ENCODE measurements at regions not wholly inside any gene's neighbourhood (a gene's known extent, or its start where the extent isn't known, plus 50 kb on each side); places are given as distances from the start of the nearest gene placed in this dataset.

DNA sequence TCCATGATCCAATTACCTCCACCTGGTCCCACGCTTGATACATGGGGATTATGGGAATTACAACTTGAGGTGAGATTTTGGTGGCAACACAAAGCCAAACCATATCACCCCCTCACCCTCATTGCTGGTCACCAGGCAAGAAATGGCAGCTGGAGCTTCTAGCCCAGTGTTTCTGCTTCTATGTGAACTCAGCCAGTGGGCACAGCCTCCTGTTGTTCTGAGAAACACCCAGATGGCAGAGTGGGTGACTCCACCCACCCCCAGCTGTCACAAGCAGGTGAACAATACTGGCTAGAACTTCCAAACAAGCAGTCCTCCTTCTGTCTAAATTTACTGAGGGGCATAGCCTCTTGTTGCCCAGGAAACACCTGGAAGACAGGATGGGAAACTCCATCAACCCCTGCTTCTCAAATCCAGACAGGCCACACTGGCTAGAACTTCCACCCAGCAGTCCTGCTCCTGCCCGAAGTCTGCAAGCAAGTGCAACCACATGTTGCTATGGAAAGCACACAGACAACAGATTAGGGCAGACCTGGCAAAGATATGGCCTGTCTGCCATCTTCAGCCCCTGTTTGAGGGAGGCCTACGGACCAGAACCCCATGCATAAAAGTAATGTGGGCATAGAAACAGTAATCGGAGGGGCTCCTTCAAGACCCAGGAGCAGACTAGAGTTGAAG lies 114.1 kb downstream of the DTWD1 start:
- no peak overlapping the region for H3K4me3 Mint-ChIP-seq
- no peak for DNase-seq
- H3K27me3 Mint-ChIP-seq = peaks cover 16% of the 10 kb centered on the region
- no peaks in the 10 kb centered on the region for H3K9me3 Mint-ChIP-seq
- H3K27ac Mint-ChIP-seq = peak overlapping the region in 1 of 2 donors; percentile 54
- ATAC-seq = no peak
- no peaks in the 10 kb centered on the region for H3K4me1 Mint-ChIP-seq

DNA sequence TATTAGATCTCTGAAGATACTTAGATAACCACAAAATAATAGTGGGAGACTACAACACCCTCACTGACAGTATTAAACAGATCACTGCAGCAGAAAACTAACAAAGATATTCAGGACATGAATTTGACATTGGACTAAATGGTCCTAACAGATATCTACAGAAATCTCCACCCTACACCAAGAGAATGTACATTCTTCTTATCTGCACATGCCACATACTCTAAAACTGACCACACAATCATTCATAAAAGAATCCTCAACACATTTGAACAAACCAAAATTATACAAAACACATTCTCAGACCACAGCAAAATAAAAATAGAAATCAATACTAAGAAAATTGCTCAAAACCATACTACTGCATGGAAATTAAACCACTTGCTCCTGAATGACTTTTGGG lies 116.3 kb downstream of the DTWD1 start:
- no peak for DNase-seq
- Mint-ChIP-seq H3K27me3 (peaks cover 16% of the 10 kb centered on the region), H3K9me3 (no peaks in the 10 kb centered on the region), H3K27ac (no peak overlapping the region), H3K4me1 (no peaks in the 10 kb centered on the region), H3K4me3 (no peak overlapping the region)
- no peak for ATAC-seq

DNA sequence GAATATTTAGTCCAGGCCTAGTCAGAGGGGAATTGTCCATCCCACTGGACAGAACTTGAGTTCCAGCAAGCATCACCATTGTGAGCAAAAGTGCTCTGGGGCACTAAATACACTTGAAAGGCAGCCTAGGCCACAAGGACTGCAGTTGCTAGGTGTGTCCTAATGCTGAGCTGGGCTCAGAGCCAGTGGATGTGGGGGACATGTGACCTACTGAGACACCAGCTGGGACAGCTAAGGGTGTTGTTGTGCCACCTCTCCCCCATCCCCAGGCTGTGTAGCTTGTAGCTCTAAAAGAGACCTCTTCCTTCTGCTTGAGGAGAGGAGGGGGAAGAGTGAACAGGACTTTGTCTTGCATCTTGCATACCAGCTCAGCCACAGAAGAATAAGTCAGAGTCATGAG lies 120.9 kb downstream of the DTWD1 start:
- Mint-ChIP-seq H3K27ac (no peak overlapping the region), H3K27me3 (peaks cover 15% of the 10 kb centered on the region), H3K4me1 (no peaks in the 10 kb centered on the region), H3K9me3 (no peaks in the 10 kb centered on the region), H3K4me3 (no peak overlapping the region)
- DNase-seq (no peak), ATAC-seq (no peak)

DNA sequence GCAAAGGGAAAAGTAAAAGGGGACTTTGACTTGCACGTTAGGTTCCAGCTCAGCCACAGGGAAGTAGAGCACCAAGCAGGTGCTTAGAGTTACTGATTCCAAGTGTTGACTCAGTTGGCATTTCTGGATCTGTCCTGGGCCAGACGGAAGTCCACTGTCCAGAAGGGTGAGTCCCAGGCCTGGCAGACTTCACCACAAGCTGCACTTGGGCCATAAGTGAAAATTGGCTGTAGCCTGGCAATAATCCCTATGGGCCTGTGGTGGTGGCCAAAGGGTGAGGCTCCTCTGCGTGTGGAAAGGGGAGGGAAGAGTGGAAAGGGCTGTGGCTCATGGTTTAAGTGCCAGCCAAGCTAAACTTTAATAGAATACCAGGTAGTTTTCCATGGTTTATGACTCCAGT lies 121.5 kb downstream of the DTWD1 start:
- Mint-ChIP-seq H3K9me3 (no peaks in the 10 kb centered on the region), H3K27ac (no peak overlapping the region), H3K4me3 (no peak overlapping the region), H3K27me3 (peaks cover 15% of the 10 kb centered on the region), H3K4me1 (no peaks in the 10 kb centered on the region)
- DNase-seq (no peak), ATAC-seq (no peak)

DNA sequence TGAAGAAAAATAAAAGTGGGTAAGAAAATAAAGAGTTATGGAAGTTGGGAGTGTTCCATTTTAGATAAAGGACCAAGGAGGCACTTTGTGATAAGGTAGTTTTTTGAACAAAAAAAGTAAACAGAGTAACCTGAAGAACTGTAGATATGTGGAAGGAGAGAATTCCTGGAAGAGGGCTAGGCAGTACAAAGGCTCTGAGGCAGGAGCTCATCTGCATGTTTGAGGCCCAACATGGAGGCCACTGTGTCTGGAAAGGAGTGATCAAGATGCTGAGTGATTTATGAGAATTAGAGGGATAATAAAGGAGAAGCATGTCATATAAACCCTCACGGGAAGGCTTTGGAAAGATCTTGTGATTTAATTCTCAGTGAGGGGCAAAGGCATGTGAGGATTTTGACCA lies 126.5 kb downstream of the DTWD1 start:
- H3K4me3 Mint-ChIP-seq = no peak overlapping the region
- no peaks in the 10 kb centered on the region for H3K4me1 Mint-ChIP-seq
- no peak overlapping the region for H3K27ac Mint-ChIP-seq
- peaks cover 18% of the 10 kb centered on the region for H3K27me3 Mint-ChIP-seq
- no peak for ATAC-seq
- H3K9me3 Mint-ChIP-seq = no peaks in the 10 kb centered on the region
- no peak for DNase-seq

DNA sequence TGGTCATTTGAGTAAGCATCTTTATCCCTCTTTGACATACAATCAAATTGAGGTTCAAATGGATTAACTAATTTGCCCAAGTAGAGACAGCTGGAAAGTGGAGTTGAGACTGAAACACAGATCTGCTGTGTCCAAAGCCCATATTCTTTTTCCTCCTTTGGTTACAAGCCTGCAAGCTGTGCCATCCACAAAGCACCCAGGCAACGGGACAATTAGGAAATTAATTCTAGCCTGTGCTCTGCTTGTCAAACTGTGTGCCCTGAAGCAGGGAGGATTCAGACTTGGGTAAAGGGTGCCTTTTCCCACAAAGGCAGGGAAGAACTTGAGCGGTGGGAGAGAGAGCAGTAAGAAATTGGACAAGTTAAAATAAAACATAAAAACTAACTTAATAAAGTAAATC lies 127.9 kb downstream of the DTWD1 start:
- no peak for ATAC-seq
- no peak for DNase-seq
- H3K27ac Mint-ChIP-seq = no peak overlapping the region
- H3K4me1 Mint-ChIP-seq = no peaks in the 10 kb centered on the region
- H3K27me3 Mint-ChIP-seq = peaks cover 20% of the 10 kb centered on the region
- no peaks in the 10 kb centered on the region for H3K9me3 Mint-ChIP-seq
- H3K4me3 Mint-ChIP-seq = no peak overlapping the region

DNA sequence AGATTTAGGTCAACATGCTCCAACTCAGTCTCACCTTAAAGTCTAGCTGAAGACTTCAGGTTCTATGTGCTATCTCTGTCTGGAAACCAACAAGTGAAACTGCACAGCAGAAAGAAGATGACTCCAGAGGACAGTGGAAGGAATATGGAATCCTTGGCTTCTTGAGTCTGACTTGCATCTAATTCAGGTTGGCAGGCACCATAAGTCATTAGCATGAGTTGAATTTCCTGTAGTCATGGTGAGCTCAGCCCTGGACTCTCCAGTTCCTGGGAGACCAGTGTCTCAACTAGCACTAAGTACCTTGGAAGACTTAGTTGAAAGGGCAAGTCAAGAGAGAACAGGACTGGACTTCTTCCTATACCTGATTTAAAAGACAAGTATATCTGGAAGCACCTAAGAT lies 129.7 kb downstream of the DTWD1 start:
- Mint-ChIP-seq H3K4me1 (no peaks in the 10 kb centered on the region), H3K9me3 (no peaks in the 10 kb centered on the region), H3K27ac (no peak overlapping the region), H3K4me3 (no peak overlapping the region), H3K27me3 (peaks cover 15% of the 10 kb centered on the region)
- ATAC-seq (no peak), DNase-seq (no peak)

DNA sequence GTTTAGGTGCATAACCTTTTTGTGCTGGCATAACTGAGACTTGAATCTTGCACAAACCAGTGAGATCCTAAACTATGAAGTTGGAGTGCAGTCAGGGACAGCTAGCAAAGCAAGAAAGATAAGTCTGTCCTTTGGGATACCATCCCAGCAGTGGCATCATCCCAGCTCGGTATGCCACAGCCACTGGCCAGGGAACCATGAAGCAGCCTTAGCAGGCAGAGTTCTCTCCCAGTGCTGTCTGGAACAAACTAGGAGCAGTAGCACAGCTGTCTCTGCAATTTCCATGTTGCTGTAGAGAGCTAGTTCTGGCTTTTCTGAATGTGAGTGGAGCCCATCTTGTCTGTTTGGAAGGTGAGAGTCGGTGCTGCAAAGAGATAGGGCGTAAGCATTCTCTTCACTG lies 130.3 kb downstream of the DTWD1 start:
- no peak for ATAC-seq

DNA sequence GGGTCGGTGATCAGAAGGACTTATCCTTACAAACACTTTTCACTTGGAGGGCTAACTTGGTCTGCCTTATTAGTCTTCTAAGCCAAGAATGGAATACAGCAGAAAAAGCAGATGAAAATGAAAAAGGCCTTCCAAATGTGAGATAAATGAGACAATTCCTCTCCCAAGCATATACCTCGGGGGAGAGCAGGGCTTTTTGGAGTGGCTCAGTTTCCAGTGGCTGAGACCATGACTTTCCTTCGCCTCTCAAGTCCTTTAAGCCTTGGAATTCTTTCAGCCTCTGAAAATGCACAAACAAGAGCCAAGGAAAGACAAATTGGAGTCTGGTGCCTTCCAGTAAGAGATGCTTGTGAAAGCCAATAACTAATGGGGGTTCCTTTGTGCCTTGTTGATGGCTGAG lies 130.9 kb downstream of the DTWD1 start:
- DNase-seq (no peak), ATAC-seq (no peak)
- Mint-ChIP-seq H3K4me3 (no peak overlapping the region), H3K27me3 (peaks cover 15% of the 10 kb centered on the region), H3K27ac (no peak overlapping the region), H3K9me3 (no peaks in the 10 kb centered on the region), H3K4me1 (no peaks in the 10 kb centered on the region)

More for the DNA sequence above, 130.3 kb downstream of the DTWD1 start:
- no peaks in the 10 kb centered on the region for H3K9me3 Mint-ChIP-seq
- no peak overlapping the region for H3K27ac Mint-ChIP-seq
- H3K4me1 Mint-ChIP-seq = no peaks in the 10 kb centered on the region
- peaks cover 15% of the 10 kb centered on the region for H3K27me3 Mint-ChIP-seq
- no peak for DNase-seq
- no peak overlapping the region for H3K4me3 Mint-ChIP-seq

DNA sequence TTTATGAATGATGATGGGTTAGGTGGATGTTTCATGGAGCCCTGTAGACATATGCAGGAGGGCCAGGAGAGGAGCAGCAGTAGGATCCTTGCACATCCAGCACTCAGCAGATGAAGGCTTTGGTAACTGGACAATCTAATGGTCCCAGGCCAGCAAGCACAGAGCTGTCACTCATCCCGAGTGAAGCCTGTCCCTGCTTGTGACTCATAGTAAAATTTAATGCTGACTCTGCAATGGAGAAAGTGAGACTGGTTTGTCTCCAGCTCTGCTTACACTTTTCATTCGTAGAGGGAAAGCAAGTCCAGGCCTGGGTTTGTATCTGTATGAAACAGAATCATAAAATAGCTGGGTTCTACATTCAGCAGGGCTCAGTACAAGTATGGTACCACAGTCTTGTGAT lies 131.7 kb downstream of the DTWD1 start:
- Mint-ChIP-seq H3K4me1 (no peaks in the 10 kb centered on the region), H3K4me3 (no peak overlapping the region), H3K27ac (no peak overlapping the region), H3K9me3 (no peaks in the 10 kb centered on the region), H3K27me3 (peaks cover 15% of the 10 kb centered on the region)
- DNase-seq (no peak), ATAC-seq (no peak)

DNA sequence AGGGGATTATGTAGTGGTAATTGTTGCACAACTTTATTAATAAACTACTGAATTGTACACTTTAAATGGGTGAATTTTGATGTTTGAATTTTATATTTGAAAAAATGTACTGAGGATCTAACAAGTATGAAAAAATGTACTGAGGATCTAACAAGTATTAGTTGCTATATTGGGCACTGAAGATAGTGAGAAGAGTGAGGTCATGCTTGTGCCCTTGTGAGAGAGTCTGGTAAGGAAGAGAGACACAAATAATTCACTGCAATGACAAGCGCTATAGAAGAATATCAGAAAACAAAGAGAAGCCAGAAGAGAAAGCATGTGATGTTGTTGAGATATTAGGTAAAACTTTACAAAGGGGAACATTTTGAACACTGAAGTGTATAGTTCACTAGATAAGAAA lies 137.6 kb downstream of the DTWD1 start:
- ATAC-seq (no peak), DNase-seq (no peak)
- Mint-ChIP-seq H3K4me1 (no peaks in the 10 kb centered on the region), H3K9me3 (peaks cover 27 to 42% of the 10 kb centered on the region in 2 donors), H3K27ac (no peak overlapping the region), H3K27me3 (no peaks in the 10 kb centered on the region), H3K4me3 (no peak overlapping the region)

DNA sequence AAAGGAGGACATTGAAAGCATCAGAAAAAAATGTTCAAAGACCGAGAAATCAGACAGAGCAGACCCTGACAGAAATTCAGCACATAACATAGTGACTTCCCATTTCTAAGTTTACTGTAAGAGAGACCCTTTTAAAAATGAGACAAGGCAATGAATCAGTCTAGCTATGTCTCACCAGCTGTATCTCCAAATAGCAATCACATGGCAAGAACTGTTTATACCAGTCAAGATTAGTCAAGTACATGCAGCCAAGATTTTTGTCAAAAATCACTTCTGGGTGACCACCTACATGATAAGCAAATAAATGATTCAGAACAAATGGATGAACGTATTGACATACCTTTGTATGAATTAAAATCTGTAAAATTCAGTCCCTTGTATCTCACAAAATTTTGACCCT lies 138.0 kb downstream of the DTWD1 start:
- Mint-ChIP-seq H3K27ac (no peak overlapping the region), H3K4me1 (no peaks in the 10 kb centered on the region), H3K27me3 (no peaks in the 10 kb centered on the region), H3K4me3 (no peak overlapping the region), H3K9me3 (peaks cover 28 to 43% of the 10 kb centered on the region in 2 donors)
- ATAC-seq (no peak), DNase-seq (no peak)

DNA sequence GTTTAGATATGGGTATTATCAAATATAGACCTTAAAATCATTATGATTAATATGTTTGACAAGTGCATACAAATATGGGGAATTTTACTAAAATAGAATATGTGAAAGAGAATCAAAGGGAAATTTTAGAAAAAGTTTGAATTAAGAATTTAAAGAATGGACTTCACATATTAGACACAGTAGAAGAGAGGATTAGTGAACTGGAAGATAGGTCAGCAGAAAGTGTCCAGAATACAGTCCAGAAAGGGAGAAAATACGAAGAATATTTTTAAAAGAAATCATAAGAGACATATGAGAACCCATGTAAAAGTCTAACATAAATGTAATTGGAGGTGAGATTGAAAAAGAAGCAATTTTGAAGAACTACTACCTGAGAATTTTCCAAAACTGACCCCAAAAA lies 139.9 kb downstream of the DTWD1 start:
- no peak overlapping the region for H3K27ac Mint-ChIP-seq

DNA sequence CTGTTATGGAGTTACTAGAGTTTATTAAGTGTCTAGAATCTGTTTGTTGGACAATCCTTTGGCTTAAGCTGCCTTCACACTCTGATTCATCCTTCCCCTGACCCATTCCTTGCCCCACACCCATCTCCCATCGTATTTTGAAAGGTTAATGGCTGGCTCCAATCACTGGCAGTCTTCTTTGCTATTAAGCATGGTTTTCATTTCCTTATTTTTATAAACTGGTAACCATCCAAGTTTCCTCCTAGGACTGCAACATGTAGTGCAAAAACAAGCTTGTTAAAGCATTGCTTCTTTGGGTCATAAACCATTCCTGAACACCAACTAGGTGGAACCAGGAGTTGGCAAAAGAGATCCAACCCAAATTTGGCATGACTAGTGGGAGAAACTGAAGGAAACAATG lies 148.4 kb downstream of the DTWD1 start:
- peaks cover 5 to 21% of the 10 kb centered on the region in 2 donors for H3K9me3 Mint-ChIP-seq
- no peak overlapping the region for H3K4me3 Mint-ChIP-seq
- ATAC-seq = no peak

More for the DNA sequence above, 139.9 kb downstream of the DTWD1 start:
- ATAC-seq (no peak), DNase-seq (no peak)
- Mint-ChIP-seq H3K4me1 (no peaks in the 10 kb centered on the region), H3K9me3 (peaks cover 31 to 51% of the 10 kb centered on the region in 2 donors), H3K4me3 (no peak overlapping the region), H3K27me3 (no peaks in the 10 kb centered on the region)

DNA sequence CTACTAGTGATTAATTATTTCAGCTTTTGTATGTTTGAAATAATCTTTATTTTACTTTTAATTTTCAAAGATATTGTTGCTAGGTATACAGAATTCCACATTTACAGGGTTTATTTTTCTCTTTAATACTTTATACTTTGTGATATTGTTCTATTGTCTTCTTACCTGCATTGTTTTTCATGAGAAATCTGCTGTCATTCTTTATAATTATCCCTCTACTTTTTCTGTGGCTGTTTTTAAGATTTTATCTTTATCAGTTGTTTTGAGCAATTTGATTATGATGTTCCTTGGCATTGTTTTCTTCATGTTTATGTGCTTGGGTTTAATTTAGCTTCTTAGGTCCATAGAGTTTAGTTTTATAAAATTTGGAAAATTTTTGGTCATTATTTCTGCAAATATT lies 168.6 kb downstream of the DTWD1 start:
- H3K4me3 Mint-ChIP-seq = no peak overlapping the region
- H3K27me3 Mint-ChIP-seq = peaks cover 4% of the 10 kb centered on the region
- H3K27ac Mint-ChIP-seq = no peak overlapping the region
- peaks cover 0 to 15% of the 10 kb centered on the region in 2 donors for H3K9me3 Mint-ChIP-seq
- no peaks in the 10 kb centered on the region for H3K4me1 Mint-ChIP-seq
- ATAC-seq = no peak
- no peak for DNase-seq

More for the DNA sequence above, 148.4 kb downstream of the DTWD1 start:
- Mint-ChIP-seq H3K4me1 (no peaks in the 10 kb centered on the region), H3K27me3 (no peaks in the 10 kb centered on the region), H3K27ac (no peak overlapping the region)
- DNase-seq = no peak

DNA sequence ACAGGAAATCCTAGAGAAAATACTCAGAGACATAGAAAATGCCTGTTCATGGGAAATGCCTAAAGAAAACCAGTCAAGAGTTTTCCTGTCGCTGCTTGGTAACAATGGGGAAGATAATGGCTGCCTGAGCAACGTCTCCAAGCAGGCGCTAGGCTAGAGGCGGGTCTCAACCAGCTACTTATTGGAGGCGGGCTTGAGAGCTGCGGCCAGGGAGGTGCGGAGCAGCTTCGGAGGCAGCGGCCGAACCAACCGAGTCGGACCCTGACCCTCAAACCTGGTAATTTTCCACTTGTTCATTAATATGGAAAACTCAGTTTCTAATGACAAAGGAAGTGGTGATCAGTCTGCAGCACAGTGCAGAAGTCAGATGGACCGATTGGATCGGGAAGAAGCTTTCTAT lies 173.1 kb downstream of the DTWD1 start:
- Mint-ChIP-seq H3K4me1 (no peaks in the 10 kb centered on the region), H3K27ac (no peak overlapping the region), H3K9me3 (peaks cover 0 to 10% of the 10 kb centered on the region in 2 donors), H3K27me3 (peaks cover 8% of the 10 kb centered on the region), H3K4me3 (no peak overlapping the region)
- ATAC-seq (no peak), DNase-seq (no peak)

DNA sequence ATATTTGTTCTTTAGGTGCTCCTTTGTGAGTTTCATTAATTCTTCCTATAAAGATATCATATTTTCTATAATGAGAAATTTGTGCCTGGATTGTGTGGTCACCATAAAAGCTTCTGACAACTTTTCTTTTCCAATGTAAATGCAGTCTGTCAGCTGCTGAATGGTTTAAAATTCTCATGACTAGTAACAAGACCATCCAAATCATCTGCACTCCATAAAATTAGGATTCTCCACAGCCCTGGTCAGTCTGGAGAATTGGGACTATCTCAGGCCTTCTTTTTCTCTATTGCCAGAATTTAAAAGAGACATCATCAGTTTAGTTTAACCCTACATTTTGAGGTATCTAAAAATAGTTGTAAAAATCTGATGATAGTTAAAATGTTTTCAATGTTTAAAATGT lies 180.9 kb downstream of the DTWD1 start:
- DNase-seq (no peak), ATAC-seq (no peak)
- H3K4me3 Mint-ChIP-seq = no peak overlapping the region
- no peaks in the 10 kb centered on the region for H3K4me1 Mint-ChIP-seq
- H3K9me3 Mint-ChIP-seq = peaks cover 20 to 29% of the 10 kb centered on the region in 2 donors
- H3K27me3 Mint-ChIP-seq = peaks cover 8% of the 10 kb centered on the region
- no peak overlapping the region for H3K27ac Mint-ChIP-seq

Data from stimulated activated naive CD8-positive, alpha-beta T cell treated with anti-CD3 and anti-CD28 coated beads, Interleukin-15, amount 100 ng/mL, for 72 hours (primary cell).